ENCODE measurements at regions not wholly inside any gene's neighbourhood (a gene's known extent, or its start where the extent isn't known, plus 50 kb on each side); places are given as distances from the start of the nearest gene placed in this dataset.

- FAIRE-seq: no peak
Observed at GRCh38 chrX:10042055-10042454, 74.9 kb downstream of the CLDN34 start.

GRCh38 chrX:10043386-10043785 lies 76.2 kb downstream of the CLDN34 start:
- no peak overlapping the region for H3K4me3 ChIP-seq (ENCODE audit: low read depth, low read length)
- no peaks in the 10 kb centered on the region for H3K27me3 ChIP-seq (ENCODE audit: control insufficient read depth, insufficient read depth, low read length)
- FAIRE-seq: no peak
- TF ChIP-seq CTCF (IDR thresholded peaks at IDR 0.05; ENCODE audit: insufficient read depth, low read length, severe bottlenecking): no peak
- no peak for DNase-seq (ENCODE audit: low read depth)
- no peaks in the 10 kb centered on the region for H3K36me3 ChIP-seq (ENCODE audit: control insufficient read depth, insufficient read depth, low read length)

More at GRCh38 chrX:10042055-10042454, 74.9 kb downstream of the CLDN34 start:
- Histone ChIP-seq H3K27me3 (ENCODE audit: control insufficient read depth, insufficient read depth, low read length) (no peaks in the 10 kb centered on the region), H3K4me3 (ENCODE audit: low read depth, low read length) (no peak overlapping the region), H3K36me3 (ENCODE audit: control insufficient read depth, insufficient read depth, low read length) (no peaks in the 10 kb centered on the region)
- no peak for TF ChIP-seq CTCF (IDR thresholded peaks at IDR 0.05; ENCODE audit: insufficient read depth, low read length, severe bottlenecking)
- DNase-seq (ENCODE audit: low read depth): no peak

- no peak overlapping the region for H3K4me3 ChIP-seq (ENCODE audit: low read depth, low read length)
- H3K27me3 ChIP-seq (ENCODE audit: control insufficient read depth, insufficient read depth, low read length): no peaks in the 10 kb centered on the region
- no peak for FAIRE-seq
- no peak for TF ChIP-seq CTCF (IDR thresholded peaks at IDR 0.05; ENCODE audit: insufficient read depth, low read length, severe bottlenecking)
- no peaks in the 10 kb centered on the region for H3K36me3 ChIP-seq (ENCODE audit: control insufficient read depth, insufficient read depth, low read length)
- DNase-seq (ENCODE audit: low read depth): no peak
Observed at GRCh38 chrX:10044021-10044420, 76.9 kb downstream of the CLDN34 start.

GRCh38 chrX:10045327-10046000 lies 78.3 kb downstream of the CLDN34 start:
- Histone ChIP-seq H3K36me3 (ENCODE audit: control insufficient read depth, insufficient read depth, low read length) (no peaks in the 10 kb centered on the region), H3K27me3 (ENCODE audit: control insufficient read depth, insufficient read depth, low read length) (no peaks in the 10 kb centered on the region), H3K4me3 (ENCODE audit: low read depth, low read length) (no peak overlapping the region)
- TF ChIP-seq CTCF (IDR thresholded peaks at IDR 0.05; ENCODE audit: insufficient read depth, low read length, severe bottlenecking): no peak
- DNase-seq (ENCODE audit: low read depth) (no peak), FAIRE-seq (no peak)

- Histone ChIP-seq H3K4me3 (ENCODE audit: low read depth, low read length) (no peak overlapping the region), H3K36me3 (ENCODE audit: control insufficient read depth, insufficient read depth, low read length) (no peaks in the 10 kb centered on the region), H3K27me3 (ENCODE audit: control insufficient read depth, insufficient read depth, low read length) (no peaks in the 10 kb centered on the region)
- TF ChIP-seq CTCF (IDR thresholded peaks at IDR 0.05; ENCODE audit: insufficient read depth, low read length, severe bottlenecking): no peak
- FAIRE-seq: no peak
- DNase-seq (ENCODE audit: low read depth): no peak
Observed at GRCh38 chrX:10047133-10047532, 80.0 kb downstream of the CLDN34 start.

- FAIRE-seq: no peak
- Histone ChIP-seq H3K36me3 (ENCODE audit: control insufficient read depth, insufficient read depth, low read length) (no peaks in the 10 kb centered on the region), H3K27me3 (ENCODE audit: control insufficient read depth, insufficient read depth, low read length) (no peaks in the 10 kb centered on the region), H3K4me3 (ENCODE audit: low read depth, low read length) (no peak overlapping the region)
- DNase-seq (ENCODE audit: low read depth): no peak
- no peak for TF ChIP-seq CTCF (IDR thresholded peaks at IDR 0.05; ENCODE audit: insufficient read depth, low read length, severe bottlenecking)
Observed at GRCh38 chrX:10047631-10048030, 80.5 kb downstream of the CLDN34 start.

Measured in bronchial epithelial cell (primary cell).